ENCODE measurements at regions not wholly inside any gene's neighbourhood (a gene's known extent, or its start where the extent isn't known, plus 50 kb on each side); places are given as distances from the start of the nearest gene placed in this dataset.

- no peak for TF ChIP-seq RAD21 (IDR thresholded peaks at IDR 0.05; ENCODE audit: insufficient read depth, low read depth, low read length)
- TF ChIP-seq FOXM1 (IDR thresholded peaks at IDR 0.05; ENCODE audit: low read depth, low read length), result no peak
- no peak for TF ChIP-seq NBN (IDR thresholded peaks at IDR 0.05)
Measured at GRCh38 chr20:6651016-6651415, 116.5 kb upstream of the BMP2 start.

Data from GM12878 (cell line).